ENCODE measurements at regions not wholly inside any gene's neighbourhood (a gene's known extent, or its start where the extent isn't known, plus 50 kb on each side); places are given as distances from the start of the nearest gene placed in this dataset.

GRCh38 chr4:80139671-80140070 is 57.6 kb upstream of the PRDM8 start:
- TF ChIP-seq, protein P1, sequence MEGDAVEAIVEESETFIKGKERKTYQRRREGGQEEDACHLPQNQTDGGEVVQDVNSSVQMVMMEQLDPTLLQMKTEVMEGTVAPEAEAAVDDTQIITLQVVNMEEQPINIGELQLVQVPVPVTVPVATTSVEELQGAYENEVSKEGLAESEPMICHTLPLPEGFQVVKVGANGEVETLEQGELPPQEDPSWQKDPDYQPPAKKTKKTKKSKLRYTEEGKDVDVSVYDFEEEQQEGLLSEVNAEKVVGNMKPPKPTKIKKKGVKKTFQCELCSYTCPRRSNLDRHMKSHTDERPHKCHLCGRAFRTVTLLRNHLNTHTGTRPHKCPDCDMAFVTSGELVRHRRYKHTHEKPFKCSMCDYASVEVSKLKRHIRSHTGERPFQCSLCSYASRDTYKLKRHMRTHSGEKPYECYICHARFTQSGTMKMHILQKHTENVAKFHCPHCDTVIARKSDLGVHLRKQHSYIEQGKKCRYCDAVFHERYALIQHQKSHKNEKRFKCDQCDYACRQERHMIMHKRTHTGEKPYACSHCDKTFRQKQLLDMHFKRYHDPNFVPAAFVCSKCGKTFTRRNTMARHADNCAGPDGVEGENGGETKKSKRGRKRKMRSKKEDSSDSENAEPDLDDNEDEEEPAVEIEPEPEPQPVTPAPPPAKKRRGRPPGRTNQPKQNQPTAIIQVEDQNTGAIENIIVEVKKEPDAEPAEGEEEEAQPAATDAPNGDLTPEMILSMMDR (IDR thresholded peaks at IDR 0.05; ENCODE audit: insufficient read depth, low read depth, low read length, missing control alignments): no peak
- no peak for DNase-seq (ENCODE audit: low read depth)
- no peak overlapping the region for H3K4me3 ChIP-seq (ENCODE audit: low read depth, low read length)

DNA sequence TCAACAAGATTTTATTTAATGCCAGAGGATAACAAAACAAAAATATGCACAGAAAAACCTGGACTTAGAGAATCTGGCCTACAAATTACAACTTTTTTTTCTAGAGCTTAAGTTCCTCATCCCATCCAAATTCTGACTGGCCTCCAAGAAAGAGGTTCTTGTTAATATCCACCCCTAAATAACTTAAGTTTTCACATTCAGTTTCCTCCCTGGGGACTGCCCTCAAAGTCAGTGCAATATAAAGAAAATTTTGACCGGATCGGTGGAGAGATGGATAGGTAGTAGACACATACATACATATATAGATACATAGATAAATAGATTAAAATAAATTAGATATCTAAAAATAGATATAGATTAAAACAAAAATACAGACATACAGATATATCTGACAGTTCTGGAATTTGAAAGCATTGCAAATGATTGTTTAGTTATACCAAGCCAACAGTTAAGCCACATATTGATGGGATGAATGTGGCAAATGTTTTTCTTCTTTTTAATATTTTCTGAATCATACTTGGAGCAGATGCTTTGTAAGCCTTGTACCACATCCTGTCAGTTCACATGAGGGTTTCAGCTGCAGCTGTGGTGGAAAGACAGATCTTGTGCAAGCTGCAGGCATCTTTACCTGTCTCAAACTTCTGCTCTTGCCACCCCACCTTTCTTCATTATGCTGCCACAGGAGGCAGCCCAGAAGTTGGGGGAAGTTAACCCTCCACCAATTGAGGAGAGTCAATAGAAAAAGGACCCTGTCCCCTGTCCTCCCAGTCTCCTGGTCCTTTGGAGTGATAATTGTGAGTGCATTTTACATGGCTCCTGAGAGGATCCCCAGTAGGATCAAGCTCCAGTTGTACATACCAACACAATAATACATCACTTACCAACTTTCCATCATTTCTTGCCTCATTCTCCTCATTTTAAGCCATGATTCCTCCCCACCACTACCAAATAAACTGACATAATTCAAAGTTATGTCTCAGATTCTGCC is 58.5 kb upstream of the PRDM8 start:
- DNase-seq (ENCODE audit: low read depth): peak; percentile 75
- TF ChIP-seq, protein P1 (IDR thresholded peaks at IDR 0.05; ENCODE audit: insufficient read depth, low read depth, low read length, missing control alignments): no peak
- no peak overlapping the region for H3K4me3 ChIP-seq (ENCODE audit: low read depth, low read length)

- no peak overlapping the region for H3K4me3 ChIP-seq (ENCODE audit: low read depth, low read length)
- TF ChIP-seq, protein P1 (IDR thresholded peaks at IDR 0.05; ENCODE audit: insufficient read depth, low read depth, low read length, missing control alignments): no peak
- DNase-seq (ENCODE audit: low read depth): no peak
These were observed 59.7 kb upstream of the PRDM8 start for GRCh38 chr4:80137631-80138030.

DNA sequence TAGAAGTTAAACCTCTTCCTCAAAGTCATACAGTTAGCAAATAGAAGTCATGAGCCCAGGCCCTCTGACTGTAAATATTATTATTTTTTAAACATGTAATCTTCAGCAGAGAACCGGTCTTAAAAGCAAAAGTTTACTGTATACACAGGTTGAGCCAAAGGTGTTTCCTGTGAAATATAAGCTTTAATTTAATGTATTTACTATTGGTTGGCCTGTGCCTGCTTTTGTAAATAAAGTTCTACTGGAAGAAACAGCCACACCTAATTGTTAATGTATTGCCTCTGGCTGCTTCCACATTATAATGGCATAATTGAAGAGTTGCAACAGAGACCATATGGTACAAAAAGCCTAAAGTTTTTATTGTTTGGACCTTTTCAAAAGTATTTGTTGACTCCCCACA is 61.0 kb upstream of the PRDM8 start:
- no peak overlapping the region for H3K4me3 ChIP-seq (ENCODE audit: low read depth, low read length)
- no peak for DNase-seq (ENCODE audit: low read depth)
- TF ChIP-seq, protein P1 (IDR thresholded peaks at IDR 0.05; ENCODE audit: insufficient read depth, low read depth, low read length, missing control alignments): no peak

- TF ChIP-seq, protein P1 (IDR thresholded peaks at IDR 0.05; ENCODE audit: insufficient read depth, low read depth, low read length, missing control alignments): no peak
- no peak for DNase-seq (ENCODE audit: low read depth)
- H3K4me3 ChIP-seq (ENCODE audit: low read depth, low read length): no peak overlapping the region
These were observed 61.6 kb upstream of the PRDM8 start for GRCh38 chr4:80135702-80136058.

DNA sequence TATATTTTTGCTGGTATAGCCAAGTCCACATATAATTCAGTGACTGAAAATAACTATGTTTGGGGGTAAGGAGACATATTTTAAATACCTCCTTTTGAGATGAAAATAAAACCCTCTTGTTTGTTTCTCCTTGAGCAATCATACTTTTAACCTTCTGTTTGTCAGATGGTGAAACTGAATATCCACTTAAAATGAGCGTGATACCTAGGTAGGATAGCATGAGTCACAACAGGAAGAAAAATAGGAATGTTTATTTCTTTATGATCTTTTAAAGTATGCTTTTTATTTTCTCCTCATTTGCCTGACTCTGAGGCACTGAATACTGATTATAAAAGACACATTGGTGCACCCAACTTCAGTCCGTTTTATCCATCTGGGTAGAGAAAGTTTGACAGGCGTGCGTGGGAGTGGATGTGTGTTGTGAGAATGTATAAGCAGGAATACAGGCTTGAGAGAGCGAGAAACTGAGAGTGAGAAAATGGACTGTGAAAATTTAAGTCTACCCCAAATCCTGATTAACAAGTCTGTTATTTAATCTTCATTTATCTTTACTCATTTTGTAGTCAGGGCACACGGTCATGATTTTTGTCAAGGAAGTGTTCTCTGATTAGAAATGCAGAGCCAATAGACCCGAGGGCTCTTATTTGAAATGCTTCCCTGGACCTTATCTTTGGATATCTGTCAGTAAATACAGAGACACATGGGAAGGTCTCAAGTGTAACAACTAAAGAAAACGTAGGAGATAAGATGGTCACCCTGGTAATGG is 62.1 kb upstream of the ANTXR2 start:
- no peak overlapping the region for H3K4me3 ChIP-seq (ENCODE audit: low read depth, low read length)
- TF ChIP-seq, protein P1 (IDR thresholded peaks at IDR 0.05; ENCODE audit: insufficient read depth, low read depth, low read length, missing control alignments): no peak
- DNase-seq (ENCODE audit: low read depth): no peak
